GM12878 (cell line): ENCODE measurements at regions not wholly inside any gene's neighbourhood (a gene's known extent, or its start where the extent isn't known, plus 50 kb on each side); places are given as distances from the start of the nearest gene placed in this dataset.

ENCODE experiments used
- BMI1 ChIP-seq: fragments of 450-650 bp; IDR thresholded peaks from 2 replicates; pipeline ENCODE4 v1.6.1; 2016; ENCODE audit warnings: mild to moderate bottlenecking, moderate library complexity, borderline replicate concordance
- EED ChIP-seq: sonication (generic); IDR thresholded peaks from 2 replicates; pipeline ENCODE4 v1.6.1; 2016; ENCODE audit warnings: antibody characterized with exemption, low read depth
- EP300 ChIP-seq, 2 experiments: fragments of 150-350 bp in 1 of 2; IDR thresholded peaks; 2 replicates each; pipeline ENCODE4 v1.6.1; 2011 to 2012; ENCODE audit warnings: low read depth in 2 of 2, low read length in 2 of 2, borderline replicate concordance in 1 of 2, improper control_type of control experiment in 1 of 2, inconsistent platforms in 1 of 2; ENCODE audit not compliant: control insufficient read depth in 1 of 2
- FOS ChIP-seq: IDR thresholded peaks from 3 replicates; pipeline ENCODE4 v1.6.1; 2011; ENCODE audit warnings: borderline replicate concordance; ENCODE audit not compliant: insufficient read length; ENCODE audit errors: extremely low read depth
- IKZF2 ChIP-seq, 2 experiments: fragments of 450-650 bp; IDR thresholded peaks; 2 replicates each; pipeline ENCODE4 v1.6.1; 2017; ENCODE audit warnings: mild to moderate bottlenecking in 2 of 2, moderate library complexity in 2 of 2
- LARP7 ChIP-seq: fragments of 450-650 bp; IDR thresholded peaks from 2 replicates; pipeline ENCODE4 v1.6.1; 2017; ENCODE audit warnings: mild to moderate bottlenecking
- MEF2A ChIP-seq: IDR thresholded peaks from 2 replicates; pipeline ENCODE4 v1.6.1; 2011; ENCODE audit warnings: low read depth, mild to moderate bottlenecking, low read length, moderate library complexity; ENCODE audit not compliant: insufficient read depth
- MLLT1 ChIP-seq: fragments of 450-650 bp; IDR thresholded peaks from 2 replicates; pipeline ENCODE4 v1.6.1; 2016; ENCODE audit warnings: mild to moderate bottlenecking
- NBN ChIP-seq: fragments of 450-650 bp; IDR thresholded peaks from 2 replicates; pipeline ENCODE4 v1.6.1; 2016
- PAX8 ChIP-seq: fragments of 450-650 bp; IDR thresholded peaks from 2 replicates; pipeline ENCODE4 v1.6.1; 2017; ENCODE audit warnings: mild to moderate bottlenecking, moderate library complexity
- PML ChIP-seq: IDR thresholded peaks from 2 replicates; pipeline ENCODE4 v1.6.1; 2012; ENCODE audit warnings: low read length, inconsistent platforms
- POLR2AphosphoS5 ChIP-seq: IDR thresholded peaks from 2 replicates; pipeline ENCODE4 v1.6.1; 2011; ENCODE audit warnings: mild to moderate bottlenecking, low read length, inconsistent platforms
- SIX5 ChIP-seq: IDR thresholded peaks from 2 replicates; pipeline ENCODE4 v1.6.1; 2011; ENCODE audit warnings: mild to moderate bottlenecking, low read depth, low read length, moderate library complexity; ENCODE audit not compliant: severe bottlenecking
- SUPT20H ChIP-seq: IDR thresholded peaks from 2 replicates; pipeline ENCODE4 v1.6.1; 2011; ENCODE audit warnings: low read depth, mild to moderate bottlenecking, low read length, moderate library complexity, borderline replicate concordance; ENCODE audit not compliant: control insufficient read depth
- SUZ12 ChIP-seq: fragments of 200-600 bp; sonication (generic); IDR thresholded peaks from one replicate; pipeline ENCODE4 v1.6.1; 2018; ENCODE audit warnings: antibody characterized with exemption, mild to moderate bottlenecking; ENCODE audit not compliant: unreplicated experiment
- ZNF622 ChIP-seq: fragments of 450-650 bp; IDR thresholded peaks from 2 replicates; pipeline ENCODE4 v1.6.1; 2017; ENCODE audit warnings: mild to moderate bottlenecking, inconsistent platforms
- TF ChIP-seq, protein P1 (sequence below): fragments of 450-650 bp; IDR thresholded peaks from 2 replicates; pipeline ENCODE4 v1.6.1; 2017; ENCODE audit warnings: mild to moderate bottlenecking, low read depth, inconsistent platforms; ENCODE audit not compliant: poor library complexity, severe bottlenecking
- TF ChIP-seq, protein P2 (sequence below): fragments of 450-650 bp; IDR thresholded peaks from 2 replicates; pipeline ENCODE4 v1.6.1; 2016; ENCODE audit warnings: mild to moderate bottlenecking
- TF ChIP-seq, protein P3 (sequence below): fragments of 450-650 bp; IDR thresholded peaks from 2 replicates; pipeline ENCODE4 v1.6.1; 2017; ENCODE audit warnings: low read depth, mild to moderate bottlenecking, moderate library complexity
- TF ChIP-seq, protein P4 (sequence below): fragments of 450-650 bp; IDR thresholded peaks from 2 replicates; pipeline ENCODE4 v1.6.1; 2017; ENCODE audit warnings: mild to moderate bottlenecking, moderate library complexity

DNA sequence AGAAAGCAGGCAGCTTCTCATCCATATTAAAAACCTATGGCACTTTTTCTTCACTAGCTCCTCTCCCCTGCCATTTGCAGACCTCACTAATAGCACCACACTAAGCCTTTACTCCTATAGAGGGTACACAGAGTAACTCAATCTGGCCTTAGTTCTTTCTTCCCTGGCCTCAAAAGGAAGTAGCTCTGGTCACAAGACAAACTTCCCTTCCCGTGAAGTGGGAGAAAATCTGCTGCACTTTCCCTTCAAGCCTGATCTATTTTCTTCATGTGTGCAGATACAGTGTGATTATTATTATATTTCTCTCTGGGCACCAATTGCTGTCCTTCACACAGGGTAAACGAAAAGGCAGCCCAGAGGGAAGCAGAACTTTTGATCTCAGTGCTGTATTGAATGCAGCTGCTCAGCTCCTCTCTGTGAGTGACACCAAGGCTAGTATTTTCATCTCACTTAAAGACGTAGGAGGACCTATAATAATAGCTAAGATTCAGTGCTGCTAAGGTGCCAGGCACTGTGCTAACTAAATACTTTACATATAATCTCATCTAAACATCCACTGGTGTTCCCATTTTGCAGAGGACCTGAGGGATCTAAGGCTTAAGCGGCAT, 61.9 kb upstream of the RASGRP1 start (continued):
- no peak for TF ChIP-seq SUZ12
- no peak for TF ChIP-seq FOS
- TF ChIP-seq IKZF2 (IDR thresholded peaks at IDR 0.05) = peak in 1 of 2 experiments; percentile 44; a peak in 1 of 4 replicates
- TF ChIP-seq ZNF622 = no peak
- TF ChIP-seq, protein P1, sequence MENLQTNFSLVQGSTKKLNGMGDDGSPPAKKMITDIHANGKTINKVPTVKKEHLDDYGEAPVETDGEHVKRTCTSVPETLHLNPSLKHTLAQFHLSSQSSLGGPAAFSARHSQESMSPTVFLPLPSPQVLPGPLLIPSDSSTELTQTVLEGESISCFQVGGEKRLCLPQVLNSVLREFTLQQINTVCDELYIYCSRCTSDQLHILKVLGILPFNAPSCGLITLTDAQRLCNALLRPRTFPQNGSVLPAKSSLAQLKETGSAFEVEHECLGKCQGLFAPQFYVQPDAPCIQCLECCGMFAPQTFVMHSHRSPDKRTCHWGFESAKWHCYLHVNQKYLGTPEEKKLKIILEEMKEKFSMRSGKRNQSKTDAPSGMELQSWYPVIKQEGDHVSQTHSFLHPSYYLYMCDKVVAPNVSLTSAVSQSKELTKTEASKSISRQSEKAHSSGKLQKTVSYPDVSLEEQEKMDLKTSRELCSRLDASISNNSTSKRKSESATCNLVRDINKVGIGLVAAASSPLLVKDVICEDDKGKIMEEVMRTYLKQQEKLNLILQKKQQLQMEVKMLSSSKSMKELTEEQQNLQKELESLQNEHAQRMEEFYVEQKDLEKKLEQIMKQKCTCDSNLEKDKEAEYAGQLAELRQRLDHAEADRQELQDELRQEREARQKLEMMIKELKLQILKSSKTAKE = no peak
- no peak for TF ChIP-seq EP300 (IDR thresholded peaks at IDR 0.05; ENCODE audit: borderline replicate concordance in 1 of 2, control insufficient read depth in 1 of 2, low read depth in 2 of 2, low read length in 2 of 2)
- TF ChIP-seq, protein P2, sequence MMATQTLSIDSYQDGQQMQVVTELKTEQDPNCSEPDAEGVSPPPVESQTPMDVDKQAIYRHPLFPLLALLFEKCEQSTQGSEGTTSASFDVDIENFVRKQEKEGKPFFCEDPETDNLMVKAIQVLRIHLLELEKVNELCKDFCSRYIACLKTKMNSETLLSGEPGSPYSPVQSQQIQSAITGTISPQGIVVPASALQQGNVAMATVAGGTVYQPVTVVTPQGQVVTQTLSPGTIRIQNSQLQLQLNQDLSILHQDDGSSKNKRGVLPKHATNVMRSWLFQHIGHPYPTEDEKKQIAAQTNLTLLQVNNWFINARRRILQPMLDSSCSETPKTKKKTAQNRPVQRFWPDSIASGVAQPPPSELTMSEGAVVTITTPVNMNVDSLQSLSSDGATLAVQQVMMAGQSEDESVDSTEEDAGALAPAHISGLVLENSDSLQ = peak; percentile 85
- no peak for TF ChIP-seq POLR2AphosphoS5
- no peak for TF ChIP-seq EED
- TF ChIP-seq MEF2A = no peak
- no peak for TF ChIP-seq PAX8
- no peak for TF ChIP-seq PML
- TF ChIP-seq MLLT1 = no peak
- no peak for TF ChIP-seq SIX5
- TF ChIP-seq, protein P3, sequence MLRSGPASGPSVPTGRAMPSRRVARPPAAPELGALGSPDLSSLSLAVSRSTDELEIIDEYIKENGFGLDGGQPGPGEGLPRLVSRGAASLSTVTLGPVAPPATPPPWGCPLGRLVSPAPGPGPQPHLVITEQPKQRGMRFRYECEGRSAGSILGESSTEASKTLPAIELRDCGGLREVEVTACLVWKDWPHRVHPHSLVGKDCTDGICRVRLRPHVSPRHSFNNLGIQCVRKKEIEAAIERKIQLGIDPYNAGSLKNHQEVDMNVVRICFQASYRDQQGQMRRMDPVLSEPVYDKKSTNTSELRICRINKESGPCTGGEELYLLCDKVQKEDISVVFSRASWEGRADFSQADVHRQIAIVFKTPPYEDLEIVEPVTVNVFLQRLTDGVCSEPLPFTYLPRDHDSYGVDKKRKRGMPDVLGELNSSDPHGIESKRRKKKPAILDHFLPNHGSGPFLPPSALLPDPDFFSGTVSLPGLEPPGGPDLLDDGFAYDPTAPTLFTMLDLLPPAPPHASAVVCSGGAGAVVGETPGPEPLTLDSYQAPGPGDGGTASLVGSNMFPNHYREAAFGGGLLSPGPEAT = peak; percentile 25; the same call in 1 of the 2 replicates
- no peak for TF ChIP-seq LARP7
- no peak for TF ChIP-seq BMI1
- TF ChIP-seq, protein P4, sequence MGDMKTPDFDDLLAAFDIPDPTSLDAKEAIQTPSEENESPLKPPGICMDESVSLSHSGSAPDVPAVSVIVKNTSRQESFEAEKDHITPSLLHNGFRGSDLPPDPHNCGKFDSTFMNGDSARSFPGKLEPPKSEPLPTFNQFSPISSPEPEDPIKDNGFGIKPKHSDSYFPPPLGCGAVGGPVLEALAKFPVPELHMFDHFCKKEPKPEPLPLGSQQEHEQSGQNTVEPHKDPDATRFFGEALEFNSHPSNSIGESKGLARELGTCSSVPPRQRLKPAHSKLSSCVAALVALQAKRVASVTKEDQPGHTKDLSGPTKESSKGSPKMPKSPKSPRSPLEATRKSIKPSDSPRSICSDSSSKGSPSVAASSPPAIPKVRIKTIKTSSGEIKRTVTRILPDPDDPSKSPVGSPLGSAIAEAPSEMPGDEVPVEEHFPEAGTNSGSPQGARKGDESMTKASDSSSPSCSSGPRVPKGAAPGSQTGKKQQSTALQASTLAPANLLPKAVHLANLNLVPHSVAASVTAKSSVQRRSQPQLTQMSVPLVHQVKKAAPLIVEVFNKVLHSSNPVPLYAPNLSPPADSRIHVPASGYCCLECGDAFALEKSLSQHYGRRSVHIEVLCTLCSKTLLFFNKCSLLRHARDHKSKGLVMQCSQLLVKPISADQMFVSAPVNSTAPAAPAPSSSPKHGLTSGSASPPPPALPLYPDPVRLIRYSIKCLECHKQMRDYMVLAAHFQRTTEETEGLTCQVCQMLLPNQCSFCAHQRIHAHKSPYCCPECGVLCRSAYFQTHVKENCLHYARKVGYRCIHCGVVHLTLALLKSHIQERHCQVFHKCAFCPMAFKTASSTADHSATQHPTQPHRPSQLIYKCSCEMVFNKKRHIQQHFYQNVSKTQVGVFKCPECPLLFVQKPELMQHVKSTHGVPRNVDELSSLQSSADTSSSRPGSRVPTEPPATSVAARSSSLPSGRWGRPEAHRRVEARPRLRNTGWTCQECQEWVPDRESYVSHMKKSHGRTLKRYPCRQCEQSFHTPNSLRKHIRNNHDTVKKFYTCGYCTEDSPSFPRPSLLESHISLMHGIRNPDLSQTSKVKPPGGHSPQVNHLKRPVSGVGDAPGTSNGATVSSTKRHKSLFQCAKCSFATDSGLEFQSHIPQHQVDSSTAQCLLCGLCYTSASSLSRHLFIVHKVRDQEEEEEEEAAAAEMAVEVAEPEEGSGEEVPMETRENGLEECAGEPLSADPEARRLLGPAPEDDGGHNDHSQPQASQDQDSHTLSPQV = 0 out of 2 replicates have a peak, but pooled peaks have one; percentile 12
- TF ChIP-seq SUPT20H = no peak
- TF ChIP-seq NBN = no peak
